ENCODE measurements at regions not wholly inside any gene's neighbourhood (a gene's known extent, or its start where the extent isn't known, plus 50 kb on each side); places are given as distances from the start of the nearest gene placed in this dataset.
"Not testable (repeated sequence)": the region's sequence is repeated elsewhere in the genome, so short reads cannot be mapped to it uniquely, and the experiment has no call there.

- Mint-ChIP-seq H3K36me3 (ENCODE audit: low read depth) (peaks cover 1% of the 10 kb centered on the region), H3K4me3 (ENCODE audit: unreplicated experiment) (no peak overlapping the region), H3K4me1 (ENCODE audit: low read depth) (no peaks in the 10 kb centered on the region), H3K9me3 (ENCODE audit: low read depth) (peaks cover 37% of the 10 kb centered on the region), H3K27ac (ENCODE audit: unreplicated experiment) (no peak overlapping the region), H3K27me3 (ENCODE audit: low read depth) (no peaks in the 10 kb centered on the region)
- no peak for TF ChIP-seq CTCF (IDR thresholded peaks at IDR 0.05)
- DNase-seq (ENCODE audit: low spot score), result no peak
Observed at GRCh38 chr7:51545131-51545530, 228.5 kb upstream of the COBL start.

- H3K9me3 Mint-ChIP-seq (ENCODE audit: low read depth), result peaks cover 35% of the 10 kb centered on the region
- DNase-seq (ENCODE audit: low spot score), result no peak
- H3K4me1 Mint-ChIP-seq (ENCODE audit: low read depth), result no peaks in the 10 kb centered on the region
- no peaks in the 10 kb centered on the region for H3K27me3 Mint-ChIP-seq (ENCODE audit: low read depth)
- no peak for TF ChIP-seq CTCF (IDR thresholded peaks at IDR 0.05)
- no peak overlapping the region for H3K4me3 Mint-ChIP-seq (ENCODE audit: unreplicated experiment)
- H3K36me3 Mint-ChIP-seq (ENCODE audit: low read depth), result peaks cover 1% of the 10 kb centered on the region
- H3K27ac Mint-ChIP-seq (ENCODE audit: unreplicated experiment), result no peak overlapping the region
Observed at GRCh38 chr7:51543801-51544553, 227.4 kb upstream of the COBL start.

- not testable (repeated sequence) for H3K4me1 Mint-ChIP-seq (ENCODE audit: low read depth); H3K27ac Mint-ChIP-seq (ENCODE audit: unreplicated experiment); H3K36me3 Mint-ChIP-seq (ENCODE audit: low read depth); H3K27me3 Mint-ChIP-seq (ENCODE audit: low read depth); DNase-seq (ENCODE audit: low spot score); H3K4me3 Mint-ChIP-seq (ENCODE audit: unreplicated experiment)
- peaks cover 41% of the 10 kb centered on the region for H3K9me3 Mint-ChIP-seq (ENCODE audit: low read depth)
Observed at GRCh38 chr7:51540906-51541305, 224.3 kb upstream of the COBL start.

- Mint-ChIP-seq H3K4me1 (ENCODE audit: low read depth) (no peaks in the 10 kb centered on the region), H3K27ac (ENCODE audit: unreplicated experiment) (no peak overlapping the region), H3K36me3 (ENCODE audit: low read depth) (peaks cover 1% of the 10 kb centered on the region), H3K27me3 (ENCODE audit: low read depth) (no peaks in the 10 kb centered on the region), H3K4me3 (ENCODE audit: unreplicated experiment) (no peak overlapping the region), H3K9me3 (ENCODE audit: low read depth) (peaks cover 46% of the 10 kb centered on the region)
- no peak for TF ChIP-seq CTCF (IDR thresholded peaks at IDR 0.05)
- DNase-seq (ENCODE audit: low spot score), result no peak
Observed at GRCh38 chr7:51539840-51540239, 223.2 kb upstream of the COBL start.

GRCh38 chr7:51528172-51528571, 211.6 kb upstream of the COBL start:
- Mint-ChIP-seq H3K27me3 (ENCODE audit: low read depth) (no peaks in the 10 kb centered on the region), H3K9me3 (ENCODE audit: low read depth) (no peaks in the 10 kb centered on the region), H3K4me1 (ENCODE audit: low read depth) (no peaks in the 10 kb centered on the region), H3K27ac (ENCODE audit: unreplicated experiment) (no peak overlapping the region), H3K4me3 (ENCODE audit: unreplicated experiment) (no peak overlapping the region), H3K36me3 (ENCODE audit: low read depth) (no peaks in the 10 kb centered on the region)
- DNase-seq (ENCODE audit: low spot score), result no peak
- TF ChIP-seq CTCF (IDR thresholded peaks at IDR 0.05), result no peak

- TF ChIP-seq CTCF (IDR thresholded peaks at IDR 0.05), result no peak
- H3K27ac Mint-ChIP-seq (ENCODE audit: unreplicated experiment), result no peak overlapping the region
- H3K4me3 Mint-ChIP-seq (ENCODE audit: unreplicated experiment), result no peak overlapping the region
- H3K4me1 Mint-ChIP-seq (ENCODE audit: low read depth), result no peaks in the 10 kb centered on the region
- no peaks in the 10 kb centered on the region for H3K9me3 Mint-ChIP-seq (ENCODE audit: low read depth)
- no peak for DNase-seq (ENCODE audit: low spot score)
- H3K36me3 Mint-ChIP-seq (ENCODE audit: low read depth), result no peaks in the 10 kb centered on the region
- no peaks in the 10 kb centered on the region for H3K27me3 Mint-ChIP-seq (ENCODE audit: low read depth)
Observed at GRCh38 chr7:51521694-51522312, 205.2 kb upstream of the COBL start.

Measured in chondrocyte (in vitro differentiated cells).